ENCODE measurements at regions not wholly inside any gene's neighbourhood (a gene's known extent, or its start where the extent isn't known, plus 50 kb on each side); places are given as distances from the start of the nearest gene placed in this dataset.

GRCh38 chr4:151951671-151952050, 190.9 kb upstream of the GATB start:
- ATAC-seq (ENCODE audit: low read depth) = no peak
- peaks cover 0 to 10% (median 7%) of the 10 kb centered on the region in 3 donors for H3K9me3 ChIP-seq (ENCODE audit: control extremely low read depth in 1 of 3, control insufficient read depth in 2 of 3, insufficient read depth in 1 of 3, low read length in 2 of 3)
- H3K27me3 Mint-ChIP-seq = peaks cover 5% of the 10 kb centered on the region

GRCh38 chr4:151950993-151951670, 190.3 kb upstream of the GATB start:
- TF ChIP-seq CTCF (IDR thresholded peaks at IDR 0.05) (no peak), EZH2 (IDR thresholded peaks at IDR 0.05; ENCODE audit: borderline replicate concordance, insufficient read depth, low read depth, low read length, poor library complexity, severe bottlenecking) (no peak)
- ATAC-seq (ENCODE audit: low read depth) (no peak), DNase-seq (no peak)
- intact Hi-C loops (cut with micrococcal nuclease) = no loop called here
- Histone ChIP-seq H4K20me1 (ENCODE audit: control insufficient read depth, insufficient read depth, low read length, poor library complexity, severe bottlenecking) (no peaks in the 10 kb centered on the region), H3K9ac (ENCODE audit: low read length) (no peak overlapping the region), H3K27me3 (replicated peaks in 1 of 4; ENCODE audit: control extremely low read depth in 1 of 4, control insufficient read depth in 3 of 4, insufficient read depth in 4 of 4, low read length in 3 of 4) (no peaks in the 10 kb centered on the region), H3K79me2 (ENCODE audit: control insufficient read depth, insufficient read depth, low read length) (no peaks in the 10 kb centered on the region), H2AFZ (ENCODE audit: insufficient read depth, low read depth, low read length, poor library complexity, severe bottlenecking) (no peak overlapping the region), H3K4me2 (replicated peaks; ENCODE audit: low read depth, low read length, poor library complexity, severe bottlenecking) (no peak overlapping the region), H3K36me3 (replicated peaks in 1 of 2; ENCODE audit: control extremely low read depth in 1 of 2, control insufficient read depth in 1 of 2, extremely low read depth in 1 of 2, insufficient read depth in 2 of 2, low read length in 1 of 2) (no peaks in the 10 kb centered on the region), H3K4me1 (ENCODE audit: control insufficient read depth in 2 of 2, insufficient read depth in 2 of 2, low read length in 2 of 2) (no peaks in the 10 kb centered on the region), H3K4me3 (ENCODE audit: control extremely low read depth in 1 of 5, extremely low read depth in 1 of 5, insufficient read depth in 1 of 5, low read depth in 2 of 5, low read length in 4 of 5) (no peak overlapping the region), H3K9me3 (ENCODE audit: control extremely low read depth in 1 of 3, control insufficient read depth in 2 of 3, insufficient read depth in 1 of 3, low read length in 2 of 3) (peaks cover 0 to 16% (median 9%) of the 10 kb centered on the region in 3 donors), H3K27ac (ENCODE audit: low read length in 2 of 2) (no peak overlapping the region)
- POLR2A ChIA-PET = no interaction called here
- CTCF ChIA-PET = no interaction called here
- H3K4me3 Mint-ChIP-seq = no peak overlapping the region
- peaks cover 5% of the 10 kb centered on the region for H3K27me3 Mint-ChIP-seq
- peaks cover 6% of the 10 kb centered on the region for H3K9me3 Mint-ChIP-seq (ENCODE audit: insufficient read depth)
- no peaks in the 10 kb centered on the region for H3K4me1 Mint-ChIP-seq
- WGBS (ENCODE audit: insufficient coverage) = 89% methylated on average over 8 of the region's 12 CpGs
- no peak overlapping the region for H3K27ac Mint-ChIP-seq

More at GRCh38 chr4:151951671-151952050, 190.9 kb upstream of the GATB start:
- POLR2A ChIA-PET = no interaction called here
- Mint-ChIP-seq H3K4me3 (no peak overlapping the region), H3K27ac (no peak overlapping the region), H3K4me1 (no peaks in the 10 kb centered on the region), H3K9me3 (ENCODE audit: insufficient read depth) (peaks cover 6% of the 10 kb centered on the region)
- Histone ChIP-seq H4K20me1 (ENCODE audit: control insufficient read depth, insufficient read depth, low read length, poor library complexity, severe bottlenecking) (no peaks in the 10 kb centered on the region), H3K79me2 (ENCODE audit: control insufficient read depth, insufficient read depth, low read length) (no peaks in the 10 kb centered on the region), H3K4me2 (replicated peaks; ENCODE audit: low read depth, low read length, poor library complexity, severe bottlenecking) (no peak overlapping the region), H3K27me3 (replicated peaks in 1 of 4; ENCODE audit: control extremely low read depth in 1 of 4, control insufficient read depth in 3 of 4, insufficient read depth in 4 of 4, low read length in 3 of 4) (no peaks in the 10 kb centered on the region), H3K27ac (ENCODE audit: low read length in 2 of 2) (no peak overlapping the region), H3K4me3 (ENCODE audit: control extremely low read depth in 1 of 5, extremely low read depth in 1 of 5, insufficient read depth in 1 of 5, low read depth in 2 of 5, low read length in 4 of 5) (no peak overlapping the region), H3K36me3 (replicated peaks in 1 of 2; ENCODE audit: control extremely low read depth in 1 of 2, control insufficient read depth in 1 of 2, extremely low read depth in 1 of 2, insufficient read depth in 2 of 2, low read length in 1 of 2) (no peaks in the 10 kb centered on the region), H3K4me1 (ENCODE audit: control insufficient read depth in 2 of 2, insufficient read depth in 2 of 2, low read length in 2 of 2) (no peaks in the 10 kb centered on the region), H3K9ac (ENCODE audit: low read length) (no peak overlapping the region), H2AFZ (ENCODE audit: insufficient read depth, low read depth, low read length, poor library complexity, severe bottlenecking) (no peak overlapping the region)
- DNase-seq = no peak
- intact Hi-C loops (cut with micrococcal nuclease) = no loop called here
- TF ChIP-seq EZH2 (IDR thresholded peaks at IDR 0.05; ENCODE audit: borderline replicate concordance, insufficient read depth, low read depth, low read length, poor library complexity, severe bottlenecking) (no peak), CTCF (IDR thresholded peaks at IDR 0.05) (no peak)
- CTCF ChIA-PET = no interaction called here
- 30% methylated on average over 2 of the region's 5 CpGs for WGBS (ENCODE audit: insufficient coverage)

Measured in B cell (primary cell).